Ascending aorta (tissue), 2 donors: ENCODE measurements at regions not wholly inside any gene's neighbourhood (a gene's known extent, or its start where the extent isn't known, plus 50 kb on each side); places are given as distances from the start of the nearest gene placed in this dataset.

Experiments
- DNase-seq, 2 donors: peaks; one replicate each; pipeline ENCODE4 v3.0.0-alpha.2; 2019; ENCODE audit warnings: low spot score in 2 of 2
- H3K27ac ChIP-seq, 2 donors: fragments of 200-600 bp; sonication (generic); one replicate each; pipeline ENCODE4 v1.5.1; 2016 to 2017; ENCODE audit warnings: mild to moderate bottlenecking in 1 of 2
- H3K27me3 ChIP-seq: fragments of 200-600 bp; sonication (generic); one replicate; pipeline ENCODE4 v1.5.1; 2017
- H3K36me3 ChIP-seq, 2 donors: fragments of 200-600 bp; sonication (generic); one replicate each; pipeline ENCODE4 v1.5.1; 2016
- H3K4me1 ChIP-seq, 2 donors: fragments of 200-600 bp; sonication (generic); one replicate each; pipeline ENCODE4 v1.5.1; 2016 to 2017; ENCODE audit warnings: mild to moderate bottlenecking in 1 of 2
- H3K4me3 ChIP-seq, 2 donors: fragments of 200-600 bp; sonication (generic); one replicate each; pipeline ENCODE4 v1.5.1; 2016 to 2017; ENCODE audit warnings: mild to moderate bottlenecking in 1 of 2
- H3K9me3 ChIP-seq, 2 donors: fragments of 200-600 bp; sonication (generic); one replicate each; pipeline ENCODE4 v1.5.1; 2016
- intact Hi-C: fragments of 100-400 bp; cut with DNase I; formaldehyde crosslinking; loops from one replicate; pipeline ENCODE4 v1.15.1; 2023
- TF ChIP-seq, protein P1 (sequence below), 3 experiments: fragments of 200-600 bp in 2 of 3; fragments of 450-650 bp in 1 of 3; sonication (generic) in 2 of 3; IDR thresholded peaks; one replicate each; pipeline ENCODE4 v1.5.1; 2016 to 2019; ENCODE audit warnings: antibody characterized with exemption in 3 of 3, mild to moderate bottlenecking in 1 of 3, moderate library complexity in 1 of 3

DNA sequence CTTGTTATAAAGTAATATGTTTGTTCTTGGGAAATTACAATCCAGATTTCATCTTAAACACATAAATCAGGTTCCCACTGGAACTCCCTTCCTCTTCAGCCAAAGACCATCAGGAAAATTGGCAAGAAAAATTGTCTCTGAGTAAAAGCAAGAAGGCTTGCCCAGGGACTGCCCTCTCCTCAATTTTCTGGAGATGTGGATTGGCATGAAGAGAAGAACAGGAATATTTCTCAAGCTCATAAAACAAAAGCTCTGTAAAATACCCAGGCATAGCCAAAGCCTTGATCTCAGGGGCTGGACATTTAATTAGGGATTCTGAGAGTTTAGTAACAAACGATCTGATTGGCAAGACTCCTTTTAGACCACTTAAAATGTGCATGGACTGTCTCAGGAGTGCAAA, 223.4 kb downstream of the ZNF608 start:
- no peak overlapping the region for H3K4me3 ChIP-seq
- no peaks in the 10 kb centered on the region for H3K9me3 ChIP-seq
- TF ChIP-seq, protein P1, sequence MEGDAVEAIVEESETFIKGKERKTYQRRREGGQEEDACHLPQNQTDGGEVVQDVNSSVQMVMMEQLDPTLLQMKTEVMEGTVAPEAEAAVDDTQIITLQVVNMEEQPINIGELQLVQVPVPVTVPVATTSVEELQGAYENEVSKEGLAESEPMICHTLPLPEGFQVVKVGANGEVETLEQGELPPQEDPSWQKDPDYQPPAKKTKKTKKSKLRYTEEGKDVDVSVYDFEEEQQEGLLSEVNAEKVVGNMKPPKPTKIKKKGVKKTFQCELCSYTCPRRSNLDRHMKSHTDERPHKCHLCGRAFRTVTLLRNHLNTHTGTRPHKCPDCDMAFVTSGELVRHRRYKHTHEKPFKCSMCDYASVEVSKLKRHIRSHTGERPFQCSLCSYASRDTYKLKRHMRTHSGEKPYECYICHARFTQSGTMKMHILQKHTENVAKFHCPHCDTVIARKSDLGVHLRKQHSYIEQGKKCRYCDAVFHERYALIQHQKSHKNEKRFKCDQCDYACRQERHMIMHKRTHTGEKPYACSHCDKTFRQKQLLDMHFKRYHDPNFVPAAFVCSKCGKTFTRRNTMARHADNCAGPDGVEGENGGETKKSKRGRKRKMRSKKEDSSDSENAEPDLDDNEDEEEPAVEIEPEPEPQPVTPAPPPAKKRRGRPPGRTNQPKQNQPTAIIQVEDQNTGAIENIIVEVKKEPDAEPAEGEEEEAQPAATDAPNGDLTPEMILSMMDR (IDR thresholded peaks at IDR 0.05): no peak
- no peaks in the 10 kb centered on the region for H3K36me3 ChIP-seq
- intact Hi-C loops: no loop called here
- H3K27ac ChIP-seq: no peak overlapping the region
- no peak for DNase-seq
- H3K4me1 ChIP-seq: peaks cover 7 to 17% of the 10 kb centered on the region in 2 donors
- H3K27me3 ChIP-seq: no peaks in the 10 kb centered on the region

DNA sequence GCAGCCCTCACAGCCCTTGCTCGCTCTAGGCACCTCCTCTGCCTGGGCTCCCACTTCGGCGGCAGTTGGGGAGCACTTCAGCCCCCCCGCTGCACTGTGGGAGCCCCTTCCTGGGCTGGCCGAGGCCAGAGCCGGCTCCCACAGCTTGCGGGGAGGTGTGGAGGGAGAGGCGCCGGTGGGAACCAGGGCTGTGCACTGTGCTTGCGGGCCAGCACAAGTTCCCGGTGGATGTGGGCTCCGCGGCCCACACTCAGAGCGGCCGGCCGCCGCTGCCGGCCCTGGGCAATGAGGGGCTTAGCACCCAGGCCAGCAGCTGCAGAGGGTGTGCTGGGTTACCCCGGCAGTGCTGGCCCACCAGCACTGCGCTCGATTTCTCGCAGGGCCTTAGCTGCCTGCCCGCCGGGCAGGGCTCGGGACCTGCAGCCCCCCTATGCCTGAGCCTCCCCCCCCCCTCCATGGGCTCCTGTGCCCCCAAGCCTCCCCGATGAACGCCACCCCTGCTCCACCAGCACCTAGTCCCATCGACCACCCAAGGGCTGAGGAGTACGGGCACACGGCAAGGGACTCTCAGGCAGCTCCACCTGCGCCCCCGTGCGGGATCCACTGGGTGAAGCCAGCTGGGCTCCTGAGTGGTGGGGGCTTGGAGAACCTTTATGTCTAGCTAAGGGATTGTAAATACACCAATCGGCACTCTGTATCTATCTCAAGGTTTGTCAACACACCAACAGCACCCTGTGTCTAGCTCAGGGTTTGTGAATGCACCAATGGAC, 224.8 kb downstream of the ZNF608 start:
- Histone ChIP-seq H3K9me3 (no peaks in the 10 kb centered on the region), H3K27ac (no peak overlapping the region), H3K27me3 (no peaks in the 10 kb centered on the region), H3K4me3 (no peak overlapping the region), H3K4me1 (peaks cover 4 to 9% of the 10 kb centered on the region in 2 donors), H3K36me3 (no peaks in the 10 kb centered on the region)
- no peak for DNase-seq
- TF ChIP-seq, protein P1 (IDR thresholded peaks at IDR 0.05): no peak
- intact Hi-C loops: no loop called here

DNA sequence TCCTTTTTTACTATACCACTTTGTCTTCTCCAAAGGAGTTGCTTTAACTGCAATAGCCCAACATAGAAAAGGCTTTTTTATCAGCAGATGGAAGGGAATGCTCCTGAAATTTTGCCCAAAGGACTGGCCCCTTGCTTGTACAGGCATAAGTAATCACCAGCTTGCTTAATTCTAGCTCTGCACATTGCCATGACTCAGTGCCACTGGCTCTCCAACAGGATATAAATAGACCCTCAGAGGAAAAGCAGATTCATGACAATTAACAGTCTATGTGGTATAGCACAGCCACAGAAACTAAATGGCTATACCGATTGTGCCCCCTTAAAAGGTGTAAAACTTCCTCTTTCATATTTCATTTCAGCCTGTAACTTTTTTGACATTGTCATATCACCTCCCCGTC, 227.0 kb downstream of the ZNF608 start:
- no peaks in the 10 kb centered on the region for H3K9me3 ChIP-seq
- H3K36me3 ChIP-seq: no peaks in the 10 kb centered on the region
- no peaks in the 10 kb centered on the region for H3K27me3 ChIP-seq
- intact Hi-C loops: loop anchor here (10.0 kb wide), 3 partner anchors 225 to 965 kb away; partner anchors contain the start of gene ZNF608
- H3K4me3 ChIP-seq: no peak overlapping the region
- peak overlapping the region in 1 of 2 donors; percentile 27 for H3K27ac ChIP-seq
- TF ChIP-seq, protein P1 (IDR thresholded peaks at IDR 0.05): no peak
- peaks cover 4 to 15% of the 10 kb centered on the region in 2 donors for H3K4me1 ChIP-seq
- DNase-seq: peak in 1 of 2 donors; percentile 81

DNA sequence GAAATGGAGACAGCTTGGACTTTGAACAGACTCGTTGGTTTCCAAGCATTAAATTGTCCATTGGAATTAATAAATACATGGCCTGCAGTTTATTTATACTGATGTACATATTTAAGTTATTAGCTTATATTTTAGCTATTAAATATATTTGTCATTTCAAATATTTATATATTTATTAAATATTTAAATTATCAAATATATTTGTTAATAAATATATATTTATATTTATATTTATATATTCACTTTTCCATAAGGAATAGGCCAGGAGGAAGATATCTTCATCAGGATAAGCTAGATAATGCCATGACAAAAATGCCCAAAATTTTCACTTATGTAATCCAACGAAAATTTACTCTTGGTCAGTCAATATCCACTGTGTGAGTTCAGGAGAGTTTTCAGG, 229.9 kb downstream of the ZNF608 start:
- H3K27ac ChIP-seq: no peak overlapping the region
- intact Hi-C loops: loop anchor here (10.0 kb wide), 3 partner anchors 228 to 968 kb away; partner anchors contain the start of gene ZNF608
- TF ChIP-seq, protein P1 (IDR thresholded peaks at IDR 0.05): no peak
- no peak overlapping the region for H3K4me3 ChIP-seq
- H3K27me3 ChIP-seq: no peaks in the 10 kb centered on the region
- H3K36me3 ChIP-seq: no peaks in the 10 kb centered on the region
- H3K4me1 ChIP-seq: peaks cover 4 to 15% of the 10 kb centered on the region in 2 donors
- no peak for DNase-seq
- no peaks in the 10 kb centered on the region for H3K9me3 ChIP-seq

DNA sequence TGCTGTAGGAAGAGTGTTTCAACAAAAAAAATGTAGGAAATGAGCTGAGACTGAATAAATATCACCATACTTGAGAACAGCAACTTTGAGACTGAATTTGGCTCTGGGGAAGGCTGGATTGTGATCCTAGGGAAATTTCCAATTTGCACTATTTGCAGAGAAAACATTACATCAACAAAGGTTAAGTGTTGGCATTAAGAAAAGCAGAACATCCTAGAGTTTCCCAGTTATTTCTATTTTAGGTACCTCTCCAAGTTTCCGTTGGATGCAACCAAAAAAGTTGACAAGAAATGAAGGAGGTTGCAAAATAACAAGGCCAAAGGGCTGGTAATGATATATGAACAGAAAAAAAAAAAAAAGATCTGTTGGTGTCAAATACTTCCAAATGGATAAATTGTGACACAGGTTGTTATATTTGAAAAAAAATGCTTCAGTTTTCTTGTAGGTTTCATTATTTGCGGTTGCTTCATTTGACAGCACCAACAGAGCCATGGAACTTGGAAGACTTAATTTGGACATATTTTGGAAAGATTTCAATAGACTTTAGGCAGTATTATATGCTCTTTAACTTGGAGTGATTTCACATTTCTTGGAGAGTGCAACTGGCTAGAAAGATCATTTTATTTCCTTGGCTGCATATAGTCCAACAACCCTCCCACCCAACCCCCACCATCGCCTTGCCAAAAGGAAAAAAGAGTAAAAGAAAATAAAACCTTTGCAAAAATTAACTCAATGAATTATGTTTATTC, 230.8 kb downstream of the ZNF608 start:
- peaks cover 4 to 15% of the 10 kb centered on the region in 2 donors for H3K4me1 ChIP-seq
- H3K27me3 ChIP-seq: no peaks in the 10 kb centered on the region
- no peaks in the 10 kb centered on the region for H3K9me3 ChIP-seq
- no peak overlapping the region for H3K4me3 ChIP-seq
- H3K36me3 ChIP-seq: no peaks in the 10 kb centered on the region
- TF ChIP-seq, protein P1 (IDR thresholded peaks at IDR 0.05): no peak
- intact Hi-C loops: loop anchor here (10.0 kb wide), 3 partner anchors 229 to 969 kb away; partner anchors contain the start of gene ZNF608
- no peak overlapping the region for H3K27ac ChIP-seq
- DNase-seq: no peak
